Central memory CD4-positive, alpha-beta T cell (primary cell): ENCODE measurements at regions not wholly inside any gene's neighbourhood (a gene's known extent, or its start where the extent isn't known, plus 50 kb on each side); places are given as distances from the start of the nearest gene placed in this dataset.

Experiments
- DNase-seq: peaks from one replicate; pipeline ENCODE4 v3.0.0; 2022

GRCh38 chr5:156230887-156231286 lies 96.1 kb upstream of the SGCD start:
- DNase-seq, result no peak

DNA sequence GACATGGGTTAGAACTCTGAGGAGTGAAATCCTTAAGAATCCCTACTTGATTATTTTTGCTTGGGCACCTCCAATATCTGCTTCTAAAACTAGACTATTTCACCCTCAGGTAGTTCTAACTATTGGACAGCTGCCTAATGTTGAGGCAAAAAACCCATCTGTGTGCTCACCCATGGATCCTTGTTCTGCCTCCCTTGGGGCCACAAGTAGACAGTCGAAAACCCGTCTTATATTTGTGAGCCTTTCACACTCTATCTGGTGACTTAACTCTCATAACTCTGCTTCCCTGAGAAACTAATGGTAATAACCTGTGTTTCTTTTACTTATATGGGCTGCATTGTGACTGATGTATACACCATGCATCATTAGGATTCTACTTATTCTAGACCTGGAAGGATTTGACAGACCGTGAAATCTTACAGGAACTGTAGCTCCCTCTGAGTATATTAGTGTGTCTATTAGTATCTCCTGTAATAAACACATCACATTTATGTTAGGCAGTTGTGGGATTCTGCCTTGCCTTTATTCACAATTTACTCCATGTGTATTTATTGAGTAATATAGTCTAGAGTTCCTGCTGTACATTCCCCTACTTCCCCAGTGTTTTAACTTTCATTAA lies 94.6 kb upstream of the SGCD start:
- no peak for DNase-seq

GRCh38 chr5:156237361-156237760 lies 89.6 kb upstream of the SGCD start:
- no peak for DNase-seq

DNA sequence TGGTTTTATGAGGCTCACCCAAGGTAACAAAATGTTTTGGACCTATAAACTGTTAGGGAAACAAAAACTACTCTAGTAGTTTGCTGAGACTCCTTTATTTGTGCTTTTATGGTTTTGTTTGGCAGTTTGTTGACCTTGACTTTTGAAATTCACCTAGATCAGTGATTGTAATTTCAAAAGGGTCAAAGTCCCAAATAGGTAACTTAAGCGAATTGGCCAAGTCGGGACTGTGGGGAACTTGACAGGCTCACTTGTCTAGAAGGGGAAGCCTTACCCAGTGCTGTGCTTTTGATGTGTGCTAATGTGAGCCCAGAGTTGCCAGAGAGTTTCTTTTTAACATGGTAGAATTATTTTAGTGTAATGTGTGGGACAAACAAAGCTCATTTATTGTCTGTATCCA lies 87.2 kb upstream of the SGCD start:
- DNase-seq, result no peak

GRCh38 chr5:156240414-156240813 lies 86.5 kb upstream of the SGCD start:
- DNase-seq, result no peak

DNA sequence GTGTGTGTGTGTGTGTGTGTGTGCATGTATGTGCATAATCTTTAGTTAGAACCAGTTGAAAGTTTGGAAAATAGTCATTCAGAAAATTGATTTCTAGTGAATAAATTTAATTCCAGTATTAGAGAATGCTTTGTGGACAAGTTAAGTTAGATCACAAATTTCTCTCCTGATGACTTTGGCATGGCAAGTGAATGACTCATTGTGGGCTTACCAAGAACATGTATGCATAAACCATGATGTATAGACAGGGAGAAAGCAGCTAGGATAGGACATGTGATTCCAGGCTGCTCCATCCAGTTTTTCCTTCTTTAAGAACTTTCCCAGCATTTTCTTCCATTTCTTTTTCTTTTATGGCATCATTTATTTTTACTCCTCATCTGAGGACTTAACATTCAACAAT lies 85.7 kb upstream of the SGCD start:
- no peak for DNase-seq

- DNase-seq, result no peak
These were observed 81.1 kb upstream of the SGCD start for GRCh38 chr5:156245895-156246294.

GRCh38 chr5:156251076-156251475 lies 75.9 kb upstream of the SGCD start:
- no peak for DNase-seq

DNA sequence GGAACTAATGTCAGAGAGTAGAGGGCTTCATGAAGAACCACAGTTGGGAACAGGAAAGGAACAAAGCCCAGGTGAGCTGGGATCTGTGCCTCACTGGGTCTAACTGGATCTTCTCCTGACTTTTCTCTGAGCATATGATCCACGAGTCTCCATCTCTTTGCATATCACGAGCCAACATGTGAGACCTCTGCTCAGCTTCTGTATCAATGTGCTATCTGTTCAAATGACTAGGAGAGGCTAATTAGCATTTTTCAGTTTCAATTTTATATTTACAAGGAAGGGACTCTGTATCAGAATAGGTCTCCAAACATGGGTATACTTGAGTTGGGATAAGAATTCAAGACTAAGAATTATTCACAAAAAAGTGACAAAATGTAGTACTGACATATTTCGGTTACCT lies 73.8 kb upstream of the SGCD start:
- no peak for DNase-seq

DNA sequence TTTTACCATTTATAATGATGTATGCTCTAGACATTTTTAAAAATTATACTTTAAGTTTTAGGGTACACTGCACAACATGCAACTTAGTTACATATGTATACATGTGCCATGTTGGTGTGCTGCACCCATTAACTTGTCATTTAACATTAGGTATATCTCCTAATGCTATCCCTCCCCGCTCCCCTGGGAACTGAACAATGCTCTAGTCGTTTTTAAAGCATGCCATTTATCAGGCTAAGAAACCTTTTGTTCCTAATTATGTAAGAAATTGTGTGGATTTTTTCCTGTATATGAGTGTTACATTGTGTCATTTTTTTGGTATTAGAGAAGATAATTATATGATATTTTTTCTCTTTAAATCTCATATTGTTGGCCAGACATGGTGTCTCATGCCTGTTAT lies 72.8 kb upstream of the SGCD start:
- no peak for DNase-seq

- no peak for DNase-seq
These were observed 70.3 kb upstream of the SGCD start for GRCh38 chr5:156256642-156257041.

DNA sequence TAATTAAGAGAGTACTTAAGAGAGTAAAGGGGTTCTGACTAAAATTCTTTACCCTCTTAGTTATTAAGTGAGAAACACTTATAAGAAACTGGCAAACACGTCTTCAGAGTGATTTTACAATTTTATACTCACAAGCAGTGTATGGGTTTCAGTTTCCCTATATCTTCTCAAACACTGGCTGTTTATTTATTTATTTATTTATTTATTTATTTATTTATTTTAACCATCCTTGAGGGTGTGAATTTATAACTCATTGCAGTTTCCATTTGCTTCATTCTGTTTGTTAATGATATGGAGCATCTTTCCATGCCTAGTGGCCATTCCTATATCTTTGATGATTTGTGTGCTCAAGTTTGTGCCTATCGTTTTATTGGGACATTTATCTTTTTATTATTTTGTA lies 68.0 kb upstream of the SGCD start:
- no peak for DNase-seq

GRCh38 chr5:156259618-156260017 lies 67.3 kb upstream of the SGCD start:
- DNase-seq, result no peak

DNA sequence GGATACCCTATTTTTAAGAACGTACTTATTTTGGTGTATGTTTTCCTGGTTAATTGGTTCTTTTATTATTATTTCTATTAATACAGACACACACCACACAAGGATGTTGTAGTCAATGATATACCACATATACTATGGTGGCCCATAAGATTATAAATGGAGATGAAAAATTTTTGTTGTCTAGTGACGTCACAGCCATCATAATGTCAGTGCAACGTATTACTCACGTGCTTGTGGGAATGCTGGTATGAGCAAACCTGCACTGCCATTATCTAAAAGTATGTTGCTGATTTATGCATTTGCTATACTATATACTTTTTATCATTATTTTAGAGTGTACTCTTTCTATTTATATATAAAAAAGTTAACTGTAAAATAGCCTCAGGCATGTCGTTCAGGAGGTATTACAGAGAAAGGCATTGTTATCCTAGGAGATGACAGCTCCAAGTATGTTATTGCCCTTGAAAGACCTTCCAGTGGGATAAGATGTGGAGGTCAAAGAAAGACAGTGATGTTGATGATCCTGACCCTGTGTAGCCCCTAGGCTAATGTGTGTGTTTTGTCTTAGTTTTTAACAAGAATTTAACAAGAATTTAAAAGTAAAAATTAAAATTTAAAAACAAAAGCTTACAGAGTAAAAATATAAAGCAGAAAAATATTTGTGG lies 65.6 kb upstream of the SGCD start:
- DNase-seq, result no peak

DNA sequence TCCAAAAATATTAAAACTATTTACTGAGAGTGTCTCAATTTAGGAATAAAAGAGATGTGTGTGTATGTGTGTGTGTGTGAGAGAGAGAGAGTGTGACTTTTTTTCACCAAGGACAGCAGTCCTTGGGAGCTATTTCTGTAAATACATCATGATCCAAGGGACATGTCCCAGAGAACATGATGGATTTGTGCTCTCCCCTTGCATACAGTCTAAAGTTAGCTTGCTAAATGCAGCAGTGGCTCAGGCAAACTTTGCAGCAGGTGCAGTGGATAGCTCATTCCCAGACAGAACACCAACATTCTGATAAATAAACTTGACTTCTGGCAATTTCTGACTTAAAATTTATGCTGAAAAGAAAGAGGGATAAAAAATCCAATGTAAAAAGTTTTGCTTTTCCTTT lies 55.4 kb upstream of the SGCD start:
- no peak for DNase-seq

DNA sequence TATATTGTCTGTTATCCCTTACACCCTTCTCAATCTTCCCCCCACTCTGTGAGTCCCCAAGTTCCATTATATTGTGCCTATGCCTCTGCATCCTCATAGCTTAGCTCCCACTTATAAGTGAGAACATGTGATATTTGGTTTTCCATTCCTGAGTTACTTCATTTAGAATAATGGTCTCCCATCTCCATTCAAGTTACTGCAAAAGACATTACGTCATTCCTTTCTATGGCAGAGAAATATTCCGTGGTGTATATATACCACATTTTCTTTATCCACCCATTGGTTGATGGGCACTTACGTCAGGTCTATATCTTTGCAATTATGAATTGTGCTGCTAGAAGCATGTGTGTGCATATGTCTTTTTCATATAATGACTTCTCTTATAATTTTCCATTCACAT lies 54.8 kb upstream of the SGCD start:
- no peak for DNase-seq

DNA sequence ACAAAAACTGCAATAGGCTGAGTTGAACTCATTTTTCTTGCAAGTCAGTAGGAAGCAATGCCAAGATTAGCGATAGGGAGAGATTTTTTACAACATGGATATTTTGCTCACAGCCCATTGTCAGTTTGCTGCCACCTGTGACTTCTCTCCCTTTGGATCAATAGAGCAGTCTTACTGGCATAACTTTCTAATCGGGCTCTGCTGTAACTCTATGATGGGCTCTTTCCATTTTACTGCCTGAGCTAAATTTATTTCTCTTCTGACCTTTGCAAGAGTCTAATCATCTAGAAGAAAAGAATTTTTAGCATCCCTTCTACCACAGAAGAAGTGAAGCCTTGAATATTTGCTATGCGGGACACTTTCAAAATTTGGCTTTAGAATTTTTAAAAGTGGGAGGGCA lies 53.6 kb upstream of the SGCD start:
- DNase-seq, result no peak

DNA sequence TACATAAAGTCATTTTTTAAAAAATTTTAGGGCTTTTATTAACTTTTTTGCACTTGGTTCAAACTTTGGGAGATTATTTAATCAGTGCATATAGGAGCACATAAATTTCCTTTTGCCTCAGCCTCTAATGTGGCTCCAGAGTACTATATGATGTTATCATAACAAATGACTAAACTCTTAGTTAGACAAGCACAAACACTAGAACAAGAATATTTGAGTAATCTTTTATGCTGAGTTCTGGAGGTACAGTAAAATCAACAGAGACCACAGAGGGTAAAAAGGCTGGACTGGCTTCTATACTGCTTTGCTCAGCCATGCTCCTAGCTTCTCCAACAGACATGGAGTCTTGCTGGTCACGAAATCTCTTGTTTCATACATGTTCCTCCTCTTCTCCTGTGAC lies 52.5 kb upstream of the SGCD start:
- no peak for DNase-seq
